ENCODE measurements at regions not wholly inside any gene's neighbourhood (a gene's known extent, or its start where the extent isn't known, plus 50 kb on each side); places are given as distances from the start of the nearest gene placed in this dataset.

GRCh38 chr22:49160261-49161001 is 667.2 kb downstream of the BRD1 start:
- TF ChIP-seq RCOR1 (IDR thresholded peaks at IDR 0.05; ENCODE audit: insufficient replicate concordance, low read length) (no peak), CTCF (conservative IDR thresholded peaks at IDR 0.05; ENCODE audit: low read depth, low read length) (no peak), POLR2A (IDR thresholded peaks at IDR 0.05; ENCODE audit: low read depth, low read length) (no peak), SMC3 (IDR thresholded peaks at IDR 0.05; ENCODE audit: low read depth, low read length) (no peak), CHD1 (IDR thresholded peaks at IDR 0.05; ENCODE audit: low read depth, low read length) (no peak), RAD21 (IDR thresholded peaks at IDR 0.05; ENCODE audit: low read length) (no peak), RFX5 (IDR thresholded peaks at IDR 0.05; ENCODE audit: low read depth, low read length) (no peak)

All from IMR-90 (cell line).